Hepatocyte (in vitro differentiated cells): ENCODE measurements at regions not wholly inside any gene's neighbourhood (a gene's known extent, or its start where the extent isn't known, plus 50 kb on each side); places are given as distances from the start of the nearest gene placed in this dataset.

ENCODE experiments used
- DNase-seq: peaks from one replicate; pipeline ENCODE4 v3.0.0-alpha.2; 2016; ENCODE audit warnings: low spot score
- H2AFZ ChIP-seq: fragments of 200-600 bp; sonication (generic); 2 replicates; pipeline ENCODE4 v1.6.0; 2016; ENCODE audit warnings: antibody characterized with exemption, mild to moderate bottlenecking
- H3K27ac ChIP-seq: fragments of 200-600 bp; sonication (generic); 2 replicates; pipeline ENCODE4 v1.5.1; 2016; ENCODE audit warnings: mild to moderate bottlenecking
- H3K27me3 ChIP-seq: fragments of 200-600 bp; sonication (generic); 2 replicates; pipeline ENCODE4 v1.6.1; 2016
- H3K36me3 ChIP-seq: fragments of 200-600 bp; sonication (generic); replicated peaks from 2 replicates; pipeline ENCODE4 v1.5.1; 2016; ENCODE audit warnings: low read depth; ENCODE audit not compliant: insufficient read depth
- H3K4me1 ChIP-seq: fragments of 200-600 bp; sonication (generic); 2 replicates; pipeline ENCODE4 v1.5.1; 2016; ENCODE audit warnings: mild to moderate bottlenecking, moderate library complexity; ENCODE audit not compliant: insufficient read depth
- H3K4me2 ChIP-seq: fragments of 200-600 bp; sonication (generic); 2 replicates; pipeline ENCODE4 v1.6.0; 2016
- H3K4me3 ChIP-seq: fragments of 200-600 bp; sonication (generic); 2 replicates; pipeline ENCODE4 v1.5.1; 2016; ENCODE audit warnings: mild to moderate bottlenecking
- H3K79me2 ChIP-seq: fragments of 200-600 bp; sonication (generic); 2 replicates; pipeline ENCODE4 v1.6.0; 2017; ENCODE audit warnings: mild to moderate bottlenecking
- H3K9me2 ChIP-seq: fragments of 200-600 bp; sonication (generic); replicated peaks from 2 replicates; pipeline ENCODE4 v1.6.0; 2017; ENCODE audit warnings: mild to moderate bottlenecking; ENCODE audit not compliant: insufficient read depth
- H3K9me3 ChIP-seq: fragments of 200-600 bp; sonication (generic); 2 replicates; pipeline ENCODE4 v1.5.1; 2016; ENCODE audit warnings: low read depth, mild to moderate bottlenecking
- H4K20me1 ChIP-seq: fragments of 200-600 bp; sonication (generic); 2 replicates; pipeline ENCODE4 v1.6.0; 2016; ENCODE audit warnings: mild to moderate bottlenecking; ENCODE audit not compliant: insufficient read depth, poor library complexity, severe bottlenecking
- CTCF ChIP-seq: fragments of 200-600 bp; sonication (generic); IDR thresholded peaks from 2 replicates; pipeline ENCODE4 v1.5.1; 2016; ENCODE audit warnings: antibody characterized with exemption, mild to moderate bottlenecking; ENCODE audit not compliant: poor library complexity
- EZH2 ChIP-seq: fragments of 200-600 bp; sonication (generic); IDR thresholded peaks from 2 replicates; pipeline ENCODE4 v1.6.1; 2016; ENCODE audit warnings: antibody characterized with exemption, mild to moderate bottlenecking, borderline replicate concordance
- EZH2phosphoT487 ChIP-seq: fragments of 200-600 bp; sonication (generic); IDR thresholded peaks from one replicate; pipeline ENCODE4 v1.6.1; 2018; ENCODE audit warnings: antibody characterized with exemption, mild to moderate bottlenecking, low read depth, moderate library complexity; ENCODE audit not compliant: unreplicated experiment, severe bottlenecking
- WGBS: methylation state at CpG from one replicate; pipeline ENCODE4 v1.1.6; 2016; ENCODE audit warnings: low lambda C conversion rate; ENCODE audit errors: missing lambda C conversion rate; 5-methylcytosine and 5-hydroxymethylcytosine counted together

GRCh38 chr13:44103429-44104196, 223.9 kb downstream of the LACC1 start:
- H3K27ac ChIP-seq, result peak overlapping the region; percentile 61
- H4K20me1 ChIP-seq, result no peaks in the 10 kb centered on the region

GRCh38 chr13:44104197-44104490, 224.4 kb downstream of the LACC1 start:
- H3K27me3 ChIP-seq, result no peaks in the 10 kb centered on the region
- H3K36me3 ChIP-seq, result no peaks in the 10 kb centered on the region
- DNase-seq, result no peak
- H3K4me2 ChIP-seq, result no peak overlapping the region
- H3K9me3 ChIP-seq, result peaks cover 5% of the 10 kb centered on the region
- WGBS, result 73% methylated on average over 2 of the region's 2 CpGs
- H3K4me3 ChIP-seq, result no peak overlapping the region
- H2AFZ ChIP-seq, result no peak overlapping the region
- H3K4me1 ChIP-seq, result peaks cover 27% of the 10 kb centered on the region
- no peaks in the 10 kb centered on the region for H3K79me2 ChIP-seq
- TF ChIP-seq EZH2, result no peak
- TF ChIP-seq EZH2phosphoT487, result no peak
- TF ChIP-seq CTCF, result no peak
- H3K27ac ChIP-seq, result peak overlapping the region; percentile 61
- no peaks in the 10 kb centered on the region for H4K20me1 ChIP-seq
- H3K9me2 ChIP-seq, result no peaks in the 10 kb centered on the region

More at GRCh38 chr13:44103429-44104196, 223.9 kb downstream of the LACC1 start:
- Histone ChIP-seq H2AFZ (no peak overlapping the region), H3K9me2 (no peaks in the 10 kb centered on the region), H3K9me3 (peaks cover 5% of the 10 kb centered on the region), H3K4me2 (no peak overlapping the region), H3K36me3 (no peaks in the 10 kb centered on the region), H3K27me3 (no peaks in the 10 kb centered on the region), H3K4me1 (peaks cover 27% of the 10 kb centered on the region), H3K79me2 (no peaks in the 10 kb centered on the region), H3K4me3 (no peak overlapping the region)
- WGBS, result 84% methylated on average over 10 of the region's 10 CpGs
- no peak for DNase-seq
- no peak for TF ChIP-seq EZH2
- TF ChIP-seq CTCF, result no peak
- no peak for TF ChIP-seq EZH2phosphoT487

GRCh38 chr13:44104969-44105368, 225.3 kb downstream of the LACC1 start:
- WGBS, result 82% methylated on average over 5 of the region's 5 CpGs
- Histone ChIP-seq H3K27me3 (no peaks in the 10 kb centered on the region), H3K4me3 (no peak overlapping the region), H3K9me2 (no peaks in the 10 kb centered on the region), H3K9me3 (peaks cover 5% of the 10 kb centered on the region), H3K36me3 (no peaks in the 10 kb centered on the region), H3K4me2 (no peak overlapping the region), H4K20me1 (no peaks in the 10 kb centered on the region), H3K4me1 (peaks cover 27% of the 10 kb centered on the region), H3K27ac (peak overlapping the region; percentile 61), H2AFZ (no peak overlapping the region), H3K79me2 (no peaks in the 10 kb centered on the region)
- peak; percentile 42 for DNase-seq
- TF ChIP-seq EZH2phosphoT487 (no peak), EZH2 (no peak), CTCF (no peak)
